Pancreas (tissue), 10 donors: ENCODE measurements at regions not wholly inside any gene's neighbourhood (a gene's known extent, or its start where the extent isn't known, plus 50 kb on each side); places are given as distances from the start of the nearest gene placed in this dataset.

Experiments used
- ATAC-seq, 4 donors: fragments of 200-7000 bp; cut with Tn5 transposase; one replicate each; pipeline versions ENCODE4 v1.8.0 to v1.9.1; 2020; ENCODE audit warnings: mild to moderate bottlenecking in 4 of 4, moderate library complexity in 4 of 4
- DNase-seq, 6 donors: peaks; one replicate each; pipeline ENCODE4 v3.0.0-alpha.2; 2020
- FAIRE-seq: peaks from 2 replicates; lab custom pipeline; 2012; peaks lifted over from hg19 to GRCh38; lab: Jason Lieb, UNC
- H3K27ac ChIP-seq, 4 donors: fragments of 200-600 bp; sonication (generic); 1 replicate in 3 of 4; 2 replicates in 1 of 4; pipeline versions ENCODE4 v1.5.0 to v1.8.0; 2020
- H3K27me3 ChIP-seq, 4 donors: fragments of 200-600 bp; one replicate each; pipeline ENCODE4 v1.8.0; 2021
- H3K36me3 ChIP-seq, 3 donors: fragments of 200-600 bp; sonication (generic) in 1 of 3; one replicate each; pipeline versions ENCODE4 v1.5.0 to v1.8.0; 2020 to 2021
- H3K4me1 ChIP-seq, 3 donors: fragments of 200-600 bp; one replicate each; pipeline ENCODE4 v1.8.0; 2021
- H3K4me3 ChIP-seq, 4 donors: fragments of 200-600 bp; sonication (generic) in 2 of 4; one replicate each; pipeline versions ENCODE4 v1.5.0 to v1.8.0; 2020 to 2021
- H3K9me3 ChIP-seq, 4 donors: fragments of 200-600 bp; one replicate each; pipeline ENCODE4 v1.8.0; 2021
- WGBS, 2 donors: extraction: QIAGEN DNeasy Blood & Tissue Kit; methylation state at CpG; one replicate each; pipeline ENCODE4 v1.1.7; 2013; 5-methylcytosine and 5-hydroxymethylcytosine counted together
- intact Hi-C, 3 donors: fragments of 100-400 bp; cut with DNase I; formaldehyde crosslinking; loops; one replicate each; pipeline versions ENCODE4 v1.11.1 to v1.14.2; 2022
- TF ChIP-seq, protein P1 (sequence below), 4 donors: fragments of 200-600 bp; sonication (generic) in 3 of 4; IDR thresholded peaks; one replicate each; pipeline versions ENCODE4 v1.5.0 to v1.8.0; 2021; ENCODE audit warnings: antibody characterized with exemption in 4 of 4
- donor health status: healthy with polysubstance abuse.
- donor health status: DM: no; HTN: no; CAD: no; lungs with moderate emphysema.
- donor health status: DM: no; HTN: no; CAD: no.
- donor health status: control.
- donor health status: control.
- donor health status: Bipolar disorder and iron deficiency.
- donor health status: DM: yes; HTN: yes; CAD: no.
- donor health status: DM: no; HTN: no; CAD: no.
- donor health status: DM: no; HTN: no; CAD: no.
- donor health status: DM: yes; HTN: yes; CAD: no.

GRCh38 chr18:38475686-38476085 lies 910.1 kb upstream of the CELF4 start:
- DNase-seq (no peak), FAIRE-seq (no peak), ATAC-seq (no peak)
- Histone ChIP-seq H3K9me3 (no peaks in the 10 kb centered on the region), H3K4me1 (no peaks in the 10 kb centered on the region), H3K4me3 (no peak overlapping the region), H3K36me3 (no peaks in the 10 kb centered on the region), H3K27ac (no peak overlapping the region), H3K27me3 (no peaks in the 10 kb centered on the region)
- 50 to 71% methylated on average over 2 of the region's 2 CpGs for WGBS, 2 donors
- intact Hi-C loops: no loop called here
- TF ChIP-seq, protein P1, sequence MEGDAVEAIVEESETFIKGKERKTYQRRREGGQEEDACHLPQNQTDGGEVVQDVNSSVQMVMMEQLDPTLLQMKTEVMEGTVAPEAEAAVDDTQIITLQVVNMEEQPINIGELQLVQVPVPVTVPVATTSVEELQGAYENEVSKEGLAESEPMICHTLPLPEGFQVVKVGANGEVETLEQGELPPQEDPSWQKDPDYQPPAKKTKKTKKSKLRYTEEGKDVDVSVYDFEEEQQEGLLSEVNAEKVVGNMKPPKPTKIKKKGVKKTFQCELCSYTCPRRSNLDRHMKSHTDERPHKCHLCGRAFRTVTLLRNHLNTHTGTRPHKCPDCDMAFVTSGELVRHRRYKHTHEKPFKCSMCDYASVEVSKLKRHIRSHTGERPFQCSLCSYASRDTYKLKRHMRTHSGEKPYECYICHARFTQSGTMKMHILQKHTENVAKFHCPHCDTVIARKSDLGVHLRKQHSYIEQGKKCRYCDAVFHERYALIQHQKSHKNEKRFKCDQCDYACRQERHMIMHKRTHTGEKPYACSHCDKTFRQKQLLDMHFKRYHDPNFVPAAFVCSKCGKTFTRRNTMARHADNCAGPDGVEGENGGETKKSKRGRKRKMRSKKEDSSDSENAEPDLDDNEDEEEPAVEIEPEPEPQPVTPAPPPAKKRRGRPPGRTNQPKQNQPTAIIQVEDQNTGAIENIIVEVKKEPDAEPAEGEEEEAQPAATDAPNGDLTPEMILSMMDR (IDR thresholded peaks at IDR 0.05): no peak

GRCh38 chr18:38473535-38473934 lies 907.9 kb upstream of the CELF4 start:
- no peak for DNase-seq
- no peak for FAIRE-seq
- ATAC-seq: no peak
- Histone ChIP-seq H3K27ac (no peak overlapping the region), H3K4me3 (no peak overlapping the region), H3K4me1 (no peaks in the 10 kb centered on the region), H3K9me3 (no peaks in the 10 kb centered on the region), H3K27me3 (no peaks in the 10 kb centered on the region), H3K36me3 (no peaks in the 10 kb centered on the region)
- WGBS, 2 donors: 43 to 44% methylated on average over 2 of the region's 2 CpGs
- TF ChIP-seq, protein P1 (IDR thresholded peaks at IDR 0.05): no peak
- intact Hi-C loops: no loop called here

- DNase-seq: no peak
- no peak overlapping the region for H3K4me3 ChIP-seq
- H3K27me3 ChIP-seq: no peaks in the 10 kb centered on the region
- FAIRE-seq: no peak
- no peaks in the 10 kb centered on the region for H3K9me3 ChIP-seq
- H3K36me3 ChIP-seq: no peaks in the 10 kb centered on the region
- no peak overlapping the region for H3K27ac ChIP-seq
- intact Hi-C loops: no loop called here
- no peaks in the 10 kb centered on the region for H3K4me1 ChIP-seq
- no peak for ATAC-seq
- TF ChIP-seq, protein P1 (IDR thresholded peaks at IDR 0.05): no peak
Observed at GRCh38 chr18:38470421-38470820, 904.8 kb upstream of the CELF4 start.

GRCh38 chr18:38466426-38466825 lies 900.8 kb upstream of the CELF4 start:
- Histone ChIP-seq H3K36me3 (no peaks in the 10 kb centered on the region), H3K27ac (no peak overlapping the region), H3K4me3 (no peak overlapping the region), H3K4me1 (no peaks in the 10 kb centered on the region), H3K27me3 (no peaks in the 10 kb centered on the region), H3K9me3 (no peaks in the 10 kb centered on the region)
- intact Hi-C loops: no loop called here
- ATAC-seq: no peak
- TF ChIP-seq, protein P1 (IDR thresholded peaks at IDR 0.05): no peak
- FAIRE-seq: no peak
- no peak for DNase-seq
- WGBS, 2 donors: 62 to 67% methylated on average over 2 of the region's 2 CpGs

GRCh38 chr18:38464024-38464423 lies 898.4 kb upstream of the CELF4 start:
- intact Hi-C loops: no loop called here
- H3K36me3 ChIP-seq: no peaks in the 10 kb centered on the region
- H3K4me1 ChIP-seq: no peaks in the 10 kb centered on the region
- H3K27ac ChIP-seq: no peak overlapping the region
- TF ChIP-seq, protein P1 (IDR thresholded peaks at IDR 0.05): no peak
- WGBS, 2 donors: 83 to 84% methylated on average over 1 of the region's 1 CpG
- FAIRE-seq (no peak), DNase-seq (no peak), ATAC-seq (no peak)
- no peaks in the 10 kb centered on the region for H3K9me3 ChIP-seq
- no peak overlapping the region for H3K4me3 ChIP-seq
- no peaks in the 10 kb centered on the region for H3K27me3 ChIP-seq
